Testis (tissue), 2 donors: ENCODE measurements at regions not wholly inside any gene's neighbourhood (a gene's known extent, or its start where the extent isn't known, plus 50 kb on each side); places are given as distances from the start of the nearest gene placed in this dataset.

Source experiments
- POLR2A ChIP-seq: fragments of 450-650 bp; IDR thresholded peaks from one replicate; pipeline ENCODE4 v1.6.1; 2017; ENCODE audit warnings: antibody characterized with exemption, mild to moderate bottlenecking, moderate library complexity
- TF ChIP-seq, protein P1 (sequence below), 3 experiments: fragments of 450-650 bp in 2 of 3; fragments of 200-600 bp in 1 of 3; sonication (generic) in 1 of 3; IDR thresholded peaks; one replicate each; pipeline ENCODE4 v1.5.1; 2016 to 2019; ENCODE audit warnings: antibody characterized with exemption in 3 of 3, mild to moderate bottlenecking in 2 of 3, moderate library complexity in 1 of 3

DNA sequence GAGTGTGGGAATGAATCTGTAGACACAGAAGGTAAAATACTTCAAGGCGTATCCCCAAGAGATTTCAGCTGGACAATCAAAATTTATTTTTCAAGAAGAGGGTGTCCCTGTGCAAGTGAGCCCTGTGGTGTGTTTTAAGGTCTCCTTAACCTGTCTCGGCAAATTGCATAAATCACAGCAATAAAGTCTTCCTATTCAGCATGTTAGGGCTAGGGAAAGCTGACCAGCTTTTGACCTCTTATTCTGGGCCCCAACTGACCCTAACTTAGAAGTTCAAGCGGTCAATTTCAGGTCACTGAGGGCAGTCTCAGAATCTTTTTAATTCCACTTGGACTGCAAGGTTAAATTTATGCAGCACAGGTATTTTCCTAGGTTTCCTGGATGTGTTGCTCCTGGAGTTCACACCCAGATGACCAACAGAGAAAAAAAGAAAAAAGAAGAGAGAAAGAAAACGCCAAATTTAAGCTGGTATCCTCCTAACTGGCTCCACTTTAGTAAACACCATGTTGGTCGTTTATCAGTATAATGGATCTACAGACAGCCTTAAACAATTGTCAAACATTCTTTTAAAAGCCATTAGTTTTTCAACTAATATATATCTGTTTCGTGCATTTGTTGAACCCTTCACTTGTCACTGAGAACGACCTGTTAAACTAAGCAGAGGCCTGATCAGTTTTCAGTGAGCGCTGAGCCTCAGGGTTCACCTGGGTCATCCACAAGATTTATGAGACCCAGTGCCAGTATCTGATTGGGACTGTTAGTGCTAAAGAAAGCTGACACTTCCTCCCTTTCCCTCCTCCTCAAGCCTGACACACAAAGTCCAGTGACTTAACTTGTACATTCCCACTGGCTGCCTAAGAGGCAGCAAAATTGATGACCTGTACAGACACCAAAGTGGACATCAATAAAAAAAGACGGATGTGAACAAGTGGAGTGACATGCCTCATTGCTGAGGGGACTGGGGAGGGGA is 546.1 kb downstream of the NR2F1-AS1 start:
- TF ChIP-seq, protein P1, sequence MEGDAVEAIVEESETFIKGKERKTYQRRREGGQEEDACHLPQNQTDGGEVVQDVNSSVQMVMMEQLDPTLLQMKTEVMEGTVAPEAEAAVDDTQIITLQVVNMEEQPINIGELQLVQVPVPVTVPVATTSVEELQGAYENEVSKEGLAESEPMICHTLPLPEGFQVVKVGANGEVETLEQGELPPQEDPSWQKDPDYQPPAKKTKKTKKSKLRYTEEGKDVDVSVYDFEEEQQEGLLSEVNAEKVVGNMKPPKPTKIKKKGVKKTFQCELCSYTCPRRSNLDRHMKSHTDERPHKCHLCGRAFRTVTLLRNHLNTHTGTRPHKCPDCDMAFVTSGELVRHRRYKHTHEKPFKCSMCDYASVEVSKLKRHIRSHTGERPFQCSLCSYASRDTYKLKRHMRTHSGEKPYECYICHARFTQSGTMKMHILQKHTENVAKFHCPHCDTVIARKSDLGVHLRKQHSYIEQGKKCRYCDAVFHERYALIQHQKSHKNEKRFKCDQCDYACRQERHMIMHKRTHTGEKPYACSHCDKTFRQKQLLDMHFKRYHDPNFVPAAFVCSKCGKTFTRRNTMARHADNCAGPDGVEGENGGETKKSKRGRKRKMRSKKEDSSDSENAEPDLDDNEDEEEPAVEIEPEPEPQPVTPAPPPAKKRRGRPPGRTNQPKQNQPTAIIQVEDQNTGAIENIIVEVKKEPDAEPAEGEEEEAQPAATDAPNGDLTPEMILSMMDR (IDR thresholded peaks at IDR 0.05) = no peak
- no peak for TF ChIP-seq POLR2A
